ENCODE measurements at regions not wholly inside any gene's neighbourhood (a gene's known extent, or its start where the extent isn't known, plus 50 kb on each side); places are given as distances from the start of the nearest gene placed in this dataset.

DNA sequence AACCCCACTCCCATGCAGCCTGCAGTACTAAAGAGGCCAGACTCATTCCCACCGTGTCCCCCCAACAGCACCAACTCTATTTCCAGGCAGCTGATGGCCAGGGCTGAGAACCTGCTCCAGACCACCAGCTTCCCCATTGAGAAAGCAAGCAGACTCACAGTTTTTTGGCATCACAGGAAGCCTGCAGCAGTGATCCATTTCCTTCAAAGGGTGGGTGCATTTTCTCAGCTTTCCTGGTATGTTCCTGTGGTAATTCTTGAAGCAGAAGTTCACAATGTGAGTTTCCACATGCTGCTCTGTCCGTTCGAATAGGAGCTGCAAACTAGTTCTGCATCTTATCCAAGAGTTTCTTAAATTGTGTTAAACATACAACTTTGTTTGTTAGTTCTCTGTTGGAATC is 1249.6 kb upstream of the FAM98A start:
- Histone ChIP-seq H3K36me3 (no peaks in the 10 kb centered on the region), H3K9me3 (no peaks in the 10 kb centered on the region), H3K4me3 (no peak overlapping the region), H3K27ac (no peak overlapping the region), H3K27me3 (no peaks in the 10 kb centered on the region), H3K4me1 (no peaks in the 10 kb centered on the region)
- intact Hi-C loops (cut with DNase I): no loop called here
- 35 to 56% methylated on average over 3 of the region's 3 CpGs for WGBS, 2 donors
- DNase-seq: no peak
- TF ChIP-seq, protein P1, sequence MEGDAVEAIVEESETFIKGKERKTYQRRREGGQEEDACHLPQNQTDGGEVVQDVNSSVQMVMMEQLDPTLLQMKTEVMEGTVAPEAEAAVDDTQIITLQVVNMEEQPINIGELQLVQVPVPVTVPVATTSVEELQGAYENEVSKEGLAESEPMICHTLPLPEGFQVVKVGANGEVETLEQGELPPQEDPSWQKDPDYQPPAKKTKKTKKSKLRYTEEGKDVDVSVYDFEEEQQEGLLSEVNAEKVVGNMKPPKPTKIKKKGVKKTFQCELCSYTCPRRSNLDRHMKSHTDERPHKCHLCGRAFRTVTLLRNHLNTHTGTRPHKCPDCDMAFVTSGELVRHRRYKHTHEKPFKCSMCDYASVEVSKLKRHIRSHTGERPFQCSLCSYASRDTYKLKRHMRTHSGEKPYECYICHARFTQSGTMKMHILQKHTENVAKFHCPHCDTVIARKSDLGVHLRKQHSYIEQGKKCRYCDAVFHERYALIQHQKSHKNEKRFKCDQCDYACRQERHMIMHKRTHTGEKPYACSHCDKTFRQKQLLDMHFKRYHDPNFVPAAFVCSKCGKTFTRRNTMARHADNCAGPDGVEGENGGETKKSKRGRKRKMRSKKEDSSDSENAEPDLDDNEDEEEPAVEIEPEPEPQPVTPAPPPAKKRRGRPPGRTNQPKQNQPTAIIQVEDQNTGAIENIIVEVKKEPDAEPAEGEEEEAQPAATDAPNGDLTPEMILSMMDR (IDR thresholded peaks at IDR 0.05): no peak
- TF ChIP-seq POLR2A (IDR thresholded peaks at IDR 0.05): no peak

- intact Hi-C loops (cut with DNase I): no loop called here
- H3K9me3 ChIP-seq: no peaks in the 10 kb centered on the region
- no peak overlapping the region for H3K4me3 ChIP-seq
- H3K4me1 ChIP-seq: no peaks in the 10 kb centered on the region
- WGBS, 2 donors: 43 to 64% methylated on average over 1 to 2 of the region's 2 CpGs
- H3K36me3 ChIP-seq: no peaks in the 10 kb centered on the region
- TF ChIP-seq, protein P1 (IDR thresholded peaks at IDR 0.05): no peak
- TF ChIP-seq POLR2A (IDR thresholded peaks at IDR 0.05): no peak
- no peak for DNase-seq
- H3K27me3 ChIP-seq: no peaks in the 10 kb centered on the region
- H3K27ac ChIP-seq: no peak overlapping the region
Measured at GRCh38 chr2:34848132-34848531, 1249.0 kb upstream of the FAM98A start.

DNA sequence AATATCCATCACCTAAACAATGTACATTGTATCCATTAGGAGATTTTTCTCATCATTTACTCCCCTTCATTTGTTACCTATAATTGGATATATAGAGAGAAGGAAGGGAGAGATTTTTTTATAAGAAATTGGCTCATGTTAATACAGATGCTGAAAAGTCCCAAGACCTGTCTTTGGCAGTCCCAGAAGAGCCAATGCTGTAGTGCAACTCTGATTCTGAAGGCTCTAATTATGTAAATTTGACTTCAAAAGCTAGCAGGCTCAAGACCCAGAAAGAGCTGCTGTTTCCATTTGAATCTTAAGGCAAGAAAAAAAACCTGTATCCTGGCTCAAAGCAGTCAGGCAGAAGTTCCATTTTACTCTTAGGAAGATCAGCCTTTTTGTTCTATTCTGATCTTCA is 1245.5 kb upstream of the FAM98A start:
- Histone ChIP-seq H3K4me3 (no peak overlapping the region), H3K27ac (no peak overlapping the region), H3K9me3 (no peaks in the 10 kb centered on the region), H3K27me3 (no peaks in the 10 kb centered on the region), H3K36me3 (no peaks in the 10 kb centered on the region), H3K4me1 (no peaks in the 10 kb centered on the region)
- no peak for TF ChIP-seq POLR2A (IDR thresholded peaks at IDR 0.05)
- TF ChIP-seq, protein P1 (IDR thresholded peaks at IDR 0.05): no peak
- intact Hi-C loops (cut with DNase I): no loop called here
- DNase-seq: no peak

DNA sequence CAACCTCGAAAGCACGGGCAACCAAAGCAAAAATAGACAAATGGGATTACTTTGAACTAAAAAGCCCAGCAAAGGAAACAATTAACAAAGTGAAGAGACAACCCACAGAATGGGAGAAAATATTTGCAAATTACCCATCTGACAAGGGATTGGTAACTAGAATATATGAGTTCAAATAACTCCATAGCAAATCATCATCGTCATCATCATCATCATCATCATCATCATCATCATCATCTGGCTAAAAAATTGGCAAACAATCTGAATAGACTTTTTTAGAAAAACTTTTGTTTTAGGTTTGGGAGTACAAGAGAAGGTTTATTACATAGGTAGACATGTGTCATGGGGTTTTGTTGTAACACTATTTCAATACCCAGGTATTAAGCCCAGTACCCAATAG is 1239.3 kb upstream of the FAM98A start:
- H3K27me3 ChIP-seq: no peaks in the 10 kb centered on the region
- TF ChIP-seq, protein P1 (IDR thresholded peaks at IDR 0.05): no peak
- no peak for TF ChIP-seq POLR2A (IDR thresholded peaks at IDR 0.05)
- H3K36me3 ChIP-seq: no peaks in the 10 kb centered on the region
- H3K4me3 ChIP-seq: no peak overlapping the region
- intact Hi-C loops (cut with DNase I): no loop called here
- no peaks in the 10 kb centered on the region for H3K4me1 ChIP-seq
- H3K9me3 ChIP-seq: no peaks in the 10 kb centered on the region
- 76% methylated on average over 3 of the region's 3 CpGs for WGBS, 2 donors
- no peak for DNase-seq
- no peak overlapping the region for H3K27ac ChIP-seq

- no peak for DNase-seq
- Histone ChIP-seq H3K4me1 (no peaks in the 10 kb centered on the region), H3K36me3 (no peaks in the 10 kb centered on the region), H3K27me3 (no peaks in the 10 kb centered on the region), H3K4me3 (no peak overlapping the region), H3K27ac (no peak overlapping the region), H3K9me3 (no peaks in the 10 kb centered on the region)
- TF ChIP-seq POLR2A (IDR thresholded peaks at IDR 0.05): no peak
- TF ChIP-seq, protein P1 (IDR thresholded peaks at IDR 0.05): no peak
- 29 to 36% methylated on average over 1 of the region's 1 CpG for WGBS, 2 donors
- intact Hi-C loops (cut with DNase I): no loop called here
Measured at GRCh38 chr2:34836361-34836760, 1237.3 kb upstream of the FAM98A start.
